Smooth muscle cell (in vitro differentiated cells): ENCODE measurements at regions not wholly inside any gene's neighbourhood (a gene's known extent, or its start where the extent isn't known, plus 50 kb on each side); places are given as distances from the start of the nearest gene placed in this dataset.

Source experiments
- DNase-seq: peaks from one replicate; lab custom pipeline; 2025; ENCODE audit not compliant: unreplicated experiment; lab: John Stamatoyannopoulos, UW
- H2AFZ ChIP-seq: fragments of 200-600 bp; sonication (generic); 2 replicates; pipeline ENCODE4 v1.6.0; 2016; ENCODE audit warnings: antibody characterized with exemption, low read depth, mild to moderate bottlenecking
- H3F3A ChIP-seq: fragments of 200-600 bp; sonication (generic); 2 replicates; pipeline ENCODE4 v1.6.0; 2017; ENCODE audit warnings: antibody characterized with exemption, low read depth
- H3K27ac ChIP-seq: fragments of 200-600 bp; sonication (generic); 2 replicates; pipeline ENCODE4 v1.5.1; 2016; ENCODE audit warnings: low read depth, mild to moderate bottlenecking
- H3K27me3 ChIP-seq: fragments of 200-600 bp; sonication (generic); 2 replicates; pipeline ENCODE4 v1.6.1; 2016; ENCODE audit warnings: low read depth, mild to moderate bottlenecking
- H3K36me3 ChIP-seq: fragments of 200-600 bp; sonication (generic); 2 replicates; pipeline ENCODE4 v1.5.1; 2016; ENCODE audit warnings: low read depth
- H3K4me1 ChIP-seq: fragments of 200-600 bp; sonication (generic); 2 replicates; pipeline ENCODE4 v1.5.1; 2016; ENCODE audit warnings: low read depth
- H3K4me2 ChIP-seq: fragments of 200-600 bp; sonication (generic); 2 replicates; pipeline ENCODE4 v1.6.0; 2016; ENCODE audit warnings: mild to moderate bottlenecking
- H3K4me3 ChIP-seq: fragments of 200-600 bp; sonication (generic); 2 replicates; pipeline ENCODE4 v1.5.1; 2016; ENCODE audit warnings: mild to moderate bottlenecking
- H3K79me2 ChIP-seq: fragments of 200-600 bp; sonication (generic); 2 replicates; pipeline ENCODE4 v1.6.0; 2016; ENCODE audit warnings: low read depth, mild to moderate bottlenecking
- H3K9ac ChIP-seq: fragments of 200-600 bp; sonication (generic); 2 replicates; pipeline ENCODE4 v1.6.0; 2016; ENCODE audit warnings: low read depth
- H3K9me3 ChIP-seq: fragments of 200-600 bp; sonication (generic); replicated peaks from 2 replicates; pipeline ENCODE4 v1.5.1; 2016; ENCODE audit warnings: low read depth
- H4K20me1 ChIP-seq: fragments of 200-600 bp; sonication (generic); 2 replicates; pipeline ENCODE4 v1.6.0; 2016; ENCODE audit warnings: low read depth
- CTCF ChIP-seq: fragments of 200-600 bp; sonication (generic); IDR thresholded peaks from 2 replicates; pipeline ENCODE4 v1.5.1; 2017; ENCODE audit warnings: borderline replicate concordance, mild to moderate bottlenecking, antibody characterized with exemption; ENCODE audit not compliant: insufficient read depth, poor library complexity, severe bottlenecking
- WGBS: methylation state at CpG from one replicate; pipeline ENCODE4 v1.1.7; 2016; ENCODE audit warnings: low lambda C conversion rate; 5-methylcytosine and 5-hydroxymethylcytosine counted together

DNA sequence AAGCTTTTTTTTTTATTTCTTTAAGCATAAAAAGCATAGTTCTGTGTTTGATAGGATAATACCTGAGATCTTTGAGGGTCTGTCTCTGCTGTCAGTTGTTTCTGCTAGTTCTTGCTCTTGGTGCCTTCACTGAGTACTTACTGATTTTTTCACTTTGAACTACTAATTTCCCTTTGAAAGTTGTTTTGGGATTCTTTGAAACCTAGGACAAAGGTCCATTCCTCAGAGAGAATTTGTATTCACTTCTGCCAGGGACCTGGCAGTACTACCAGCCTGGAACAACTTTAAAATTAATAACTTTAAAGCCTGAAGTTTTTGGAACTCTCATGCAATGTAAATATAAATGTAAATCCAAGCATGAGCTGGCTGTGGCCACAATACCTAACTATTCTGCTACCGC, 190.1 kb downstream of the TM2D1 start:
- no peaks in the 10 kb centered on the region for H3K27me3 ChIP-seq
- H3K4me1 ChIP-seq, result no peaks in the 10 kb centered on the region
- H4K20me1 ChIP-seq, result no peaks in the 10 kb centered on the region

GRCh38 chr1:61533546-61533945, 191.4 kb downstream of the TM2D1 start:
- Histone ChIP-seq H4K20me1 (no peaks in the 10 kb centered on the region), H3K4me3 (no peak overlapping the region), H3F3A (no peaks in the 10 kb centered on the region), H2AFZ (no peak overlapping the region), H3K4me1 (no peaks in the 10 kb centered on the region), H3K27me3 (no peaks in the 10 kb centered on the region), H3K9me3 (no peaks in the 10 kb centered on the region), H3K79me2 (no peaks in the 10 kb centered on the region), H3K4me2 (no peak overlapping the region), H3K27ac (no peak overlapping the region), H3K36me3 (no peaks in the 10 kb centered on the region), H3K9ac (no peak overlapping the region)
- WGBS, result 91% methylated on average over 1 of the region's 1 CpG
- no peak for TF ChIP-seq CTCF
- no peak for DNase-seq

More for the DNA sequence above, 190.1 kb downstream of the TM2D1 start:
- Histone ChIP-seq H3K9me3 (no peaks in the 10 kb centered on the region), H3K9ac (no peak overlapping the region), H3K4me2 (no peak overlapping the region), H3K79me2 (no peaks in the 10 kb centered on the region), H3F3A (no peaks in the 10 kb centered on the region), H3K36me3 (no peaks in the 10 kb centered on the region), H2AFZ (no peak overlapping the region), H3K4me3 (no peak overlapping the region), H3K27ac (no peak overlapping the region)
- 91% methylated on average over 1 of the region's 1 CpG for WGBS
- DNase-seq, result no peak
- no peak for TF ChIP-seq CTCF

GRCh38 chr1:61531716-61532115, 193.2 kb downstream of the TM2D1 start:
- WGBS, result 92% methylated on average over 2 of the region's 2 CpGs
- H3K9ac ChIP-seq, result no peak overlapping the region
- H2AFZ ChIP-seq, result no peak overlapping the region
- no peaks in the 10 kb centered on the region for H4K20me1 ChIP-seq
- H3K36me3 ChIP-seq, result no peaks in the 10 kb centered on the region
- H3K4me3 ChIP-seq, result no peak overlapping the region
- no peaks in the 10 kb centered on the region for H3K79me2 ChIP-seq
- no peaks in the 10 kb centered on the region for H3K9me3 ChIP-seq
- H3F3A ChIP-seq, result no peaks in the 10 kb centered on the region
- H3K4me1 ChIP-seq, result no peaks in the 10 kb centered on the region
- H3K4me2 ChIP-seq, result no peak overlapping the region
- DNase-seq, result no peak
- H3K27ac ChIP-seq, result no peak overlapping the region
- no peak for TF ChIP-seq CTCF
- no peaks in the 10 kb centered on the region for H3K27me3 ChIP-seq

DNA sequence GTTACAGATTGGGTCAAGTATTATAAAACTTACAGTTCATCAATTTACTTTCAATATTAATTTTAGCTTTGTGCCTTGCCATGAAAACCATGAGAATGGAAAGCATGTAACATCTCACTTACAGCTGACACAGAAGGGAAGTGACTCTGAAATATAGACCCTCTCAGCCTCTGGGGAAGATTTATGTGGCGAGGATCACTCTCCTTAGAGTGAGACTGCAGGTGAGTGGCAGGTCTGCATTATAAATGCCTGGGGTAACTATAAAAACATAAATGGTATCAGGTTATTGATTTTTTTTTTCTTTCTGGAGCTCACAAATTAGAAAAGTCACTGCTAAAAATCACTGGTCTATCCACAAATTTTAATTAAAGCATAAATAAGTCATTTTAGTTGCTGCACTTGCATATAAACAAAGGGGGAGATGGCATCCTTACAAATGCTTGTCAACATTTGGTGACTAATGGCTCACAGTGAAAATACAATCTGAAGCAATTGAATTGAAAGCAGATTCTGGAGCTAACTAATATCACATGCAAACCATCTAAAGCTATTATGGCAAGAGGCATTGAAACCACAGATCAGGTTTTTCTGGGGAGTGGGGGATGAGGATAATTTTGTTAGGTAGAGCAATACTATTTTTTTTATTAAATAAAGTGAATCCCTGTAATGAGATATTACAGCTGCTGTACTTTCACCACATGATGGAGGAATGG, 200.9 kb downstream of the TM2D1 start:
- H3K9me3 ChIP-seq, result no peaks in the 10 kb centered on the region
- 91% methylated on average over 1 of the region's 1 CpG for WGBS
- no peak overlapping the region for H3K4me3 ChIP-seq
- H3K79me2 ChIP-seq, result no peaks in the 10 kb centered on the region
- no peak overlapping the region for H3K27ac ChIP-seq
- DNase-seq, result no peak
- H3K4me1 ChIP-seq, result no peaks in the 10 kb centered on the region
- H3K9ac ChIP-seq, result no peak overlapping the region
- H2AFZ ChIP-seq, result no peak overlapping the region
- no peaks in the 10 kb centered on the region for H3K36me3 ChIP-seq
- no peaks in the 10 kb centered on the region for H3K27me3 ChIP-seq
- H3F3A ChIP-seq, result no peaks in the 10 kb centered on the region
- no peaks in the 10 kb centered on the region for H4K20me1 ChIP-seq
- H3K4me2 ChIP-seq, result no peak overlapping the region
- no peak for TF ChIP-seq CTCF
